ENCODE measurements at regions not wholly inside any gene's neighbourhood (a gene's known extent, or its start where the extent isn't known, plus 50 kb on each side); places are given as distances from the start of the nearest gene placed in this dataset.

DNA sequence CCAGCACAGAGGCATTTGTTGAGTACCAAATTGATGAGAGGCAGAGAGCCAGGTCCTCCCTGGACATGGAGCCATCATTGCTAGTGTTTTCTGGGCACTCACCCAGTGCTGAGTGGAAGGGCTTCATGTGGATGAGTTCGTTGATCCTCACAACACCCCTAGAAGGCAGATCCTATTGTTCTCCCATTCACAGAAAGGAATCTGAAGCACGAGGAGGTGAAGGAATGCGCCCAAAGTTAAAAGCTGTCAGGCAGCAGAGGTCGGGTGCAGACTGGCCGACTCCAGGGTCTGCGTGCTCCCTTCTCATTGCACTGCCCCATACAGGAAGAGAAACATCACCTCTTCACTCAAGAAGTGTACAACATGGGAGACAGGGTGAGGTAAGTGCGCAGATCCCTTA is 153.5 kb upstream of the TNPO1 start:
- TF ChIP-seq, protein P1, sequence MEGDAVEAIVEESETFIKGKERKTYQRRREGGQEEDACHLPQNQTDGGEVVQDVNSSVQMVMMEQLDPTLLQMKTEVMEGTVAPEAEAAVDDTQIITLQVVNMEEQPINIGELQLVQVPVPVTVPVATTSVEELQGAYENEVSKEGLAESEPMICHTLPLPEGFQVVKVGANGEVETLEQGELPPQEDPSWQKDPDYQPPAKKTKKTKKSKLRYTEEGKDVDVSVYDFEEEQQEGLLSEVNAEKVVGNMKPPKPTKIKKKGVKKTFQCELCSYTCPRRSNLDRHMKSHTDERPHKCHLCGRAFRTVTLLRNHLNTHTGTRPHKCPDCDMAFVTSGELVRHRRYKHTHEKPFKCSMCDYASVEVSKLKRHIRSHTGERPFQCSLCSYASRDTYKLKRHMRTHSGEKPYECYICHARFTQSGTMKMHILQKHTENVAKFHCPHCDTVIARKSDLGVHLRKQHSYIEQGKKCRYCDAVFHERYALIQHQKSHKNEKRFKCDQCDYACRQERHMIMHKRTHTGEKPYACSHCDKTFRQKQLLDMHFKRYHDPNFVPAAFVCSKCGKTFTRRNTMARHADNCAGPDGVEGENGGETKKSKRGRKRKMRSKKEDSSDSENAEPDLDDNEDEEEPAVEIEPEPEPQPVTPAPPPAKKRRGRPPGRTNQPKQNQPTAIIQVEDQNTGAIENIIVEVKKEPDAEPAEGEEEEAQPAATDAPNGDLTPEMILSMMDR (optimal IDR thresholded peaks at IDR 0.05 in 1 of 3, IDR thresholded peaks at IDR 0.05 in 1 of 3, conservative IDR thresholded peaks at IDR 0.05 in 1 of 3; ENCODE audit: extremely low read depth in 1 of 3, insufficient read depth in 2 of 3, low read length in 3 of 3): no peak
- TF ChIP-seq EZH2 (IDR thresholded peaks at IDR 0.05; ENCODE audit: low read length): no peak
